ENCODE measurements at regions not wholly inside any gene's neighbourhood (a gene's known extent, or its start where the extent isn't known, plus 50 kb on each side); places are given as distances from the start of the nearest gene placed in this dataset.

- no peak for TF ChIP-seq GABPA (IDR thresholded peaks at IDR 0.05; ENCODE audit: low read depth)
- TF ChIP-seq SPI1 (IDR thresholded peaks at IDR 0.05; ENCODE audit: borderline replicate concordance, low read depth): no peak
Measured at GRCh38 chr14:29320286-29320685, 553.7 kb downstream of the FOXG1 start.
